GM19043 (cell line): ENCODE measurements at regions not wholly inside any gene's neighbourhood (a gene's known extent, or its start where the extent isn't known, plus 50 kb on each side); places are given as distances from the start of the nearest gene placed in this dataset.

Source experiments
- ATAC-seq: cut with Tn5 transposase; IDR thresholded peaks from one replicate; pipeline ENCODE4 v1.9.1; 2021; ENCODE audit warnings: low read depth; ENCODE audit not compliant: unreplicated experiment

GRCh38 chr9:8096091-8096490 is 296.5 kb upstream of the DMAC1 start:
- ATAC-seq = no peak

- ATAC-seq = no peak
Observed at GRCh38 chr9:8095672-8096086, 296.1 kb upstream of the DMAC1 start.

GRCh38 chr9:8088477-8088876 is 288.9 kb upstream of the DMAC1 start:
- ATAC-seq = no peak

- ATAC-seq = no peak
Observed at GRCh38 chr9:8085986-8086385, 286.4 kb upstream of the DMAC1 start.

GRCh38 chr9:8078641-8079140 is 279.1 kb upstream of the DMAC1 start:
- ATAC-seq = no peak

- no peak for ATAC-seq
Observed at GRCh38 chr9:8074713-8075286, 275.2 kb upstream of the DMAC1 start.

- ATAC-seq = no peak
Observed at GRCh38 chr9:8071445-8071798, 271.8 kb upstream of the DMAC1 start.

GRCh38 chr9:8070779-8071444 is 271.3 kb upstream of the DMAC1 start:
- no peak for ATAC-seq

GRCh38 chr9:8062459-8062858 is 262.9 kb upstream of the DMAC1 start:
- no peak for ATAC-seq

GRCh38 chr9:8053501-8053900 is 253.9 kb upstream of the DMAC1 start:
- no peak for ATAC-seq

- ATAC-seq = no peak
Observed at GRCh38 chr9:8052991-8053390, 253.4 kb upstream of the DMAC1 start.

GRCh38 chr9:8037745-8038144 is 238.2 kb upstream of the DMAC1 start:
- ATAC-seq = no peak

- no peak for ATAC-seq
Observed at GRCh38 chr9:8036914-8037524, 237.4 kb upstream of the DMAC1 start.

- ATAC-seq = no peak
Observed at GRCh38 chr9:8033794-8034193, 234.2 kb upstream of the DMAC1 start.

GRCh38 chr9:8030095-8030494 is 230.5 kb upstream of the DMAC1 start:
- ATAC-seq = no peak

- ATAC-seq = no peak
Observed at GRCh38 chr9:8027351-8027750, 227.8 kb upstream of the DMAC1 start.

- no peak for ATAC-seq
Observed at GRCh38 chr9:8025551-8025950, 226.0 kb upstream of the DMAC1 start.

- no peak for ATAC-seq
Observed at GRCh38 chr9:8020186-8020585, 220.6 kb upstream of the DMAC1 start.

- ATAC-seq = no peak
Observed at GRCh38 chr9:8019636-8020035, 220.1 kb upstream of the DMAC1 start.

- ATAC-seq = no peak
Observed at GRCh38 chr9:8014997-8015682, 215.6 kb upstream of the DMAC1 start.

- ATAC-seq = no peak
Observed at GRCh38 chr9:8012986-8013385, 213.4 kb upstream of the DMAC1 start.

GRCh38 chr9:8011974-8012373 is 212.4 kb upstream of the DMAC1 start:
- ATAC-seq = no peak
